K562 (cell line): ENCODE measurements at regions not wholly inside any gene's neighbourhood (a gene's known extent, or its start where the extent isn't known, plus 50 kb on each side); places are given as distances from the start of the nearest gene placed in this dataset.

ENCODE experiments used
- ATAC-seq: fragments of 200-7000 bp; cut with Tn5 transposase; 3 replicates; pipeline ENCODE4 v1.9.1; 2020; ENCODE audit warnings: moderate library complexity
- BruUV-seq: library from RNA; stranded (reverse); fragments of 400-500 nt; replicated peaks from 2 replicates; lab custom pipeline; 2021; lab: Mats Ljungman, UMichigan
- CTCF ChIA-PET: fragments of 300-600 bp; formaldehyde crosslinking; extraction: SDS; loops from one replicate; lab custom pipeline; 2021; ENCODE audit warnings: low intra/inter-chr PET ratio; lab: Yijun Ruan, JAX
- POLR2A ChIA-PET: fragments of 300-600, 350-650 bp; sonication (Branson Sonifier 250); formaldehyde crosslinking; extraction: SDS; loops from one replicate; lab custom pipeline; 2021; ENCODE audit warnings: antibody characterized with exemption, inconsistent platforms; lab: Yijun Ruan, JAX
- DNase-seq, 4 experiments: peaks; one replicate each; pipeline versions ENCODE4 v3.0.0 to v3.0.0-alpha.2; 2011 to 2018; ENCODE audit warnings: low spot score in 3 of 4, mixed read lengths in 3 of 4; ENCODE audit errors: extremely low read depth in 1 of 4
- FAIRE-seq: peaks from 2 replicates; lab custom pipeline; 2011; peaks lifted over from hg19 to GRCh38; lab: Jason Lieb, UNC
- H2AFZ ChIP-seq: 2 replicates; pipeline ENCODE4 v1.6.0; 2011; ENCODE audit warnings: low read depth, low read length, control low read depth, inconsistent platforms
- H3K27ac ChIP-seq: fragments of 200-600 bp; 3 replicates; pipeline ENCODE4 v1.8.0; 2011; ENCODE audit warnings: low read depth, mild to moderate bottlenecking, control low read depth, inconsistent platforms, low read length, moderate library complexity, mixed read lengths; ENCODE audit errors: extremely low read depth
- H3K27me3 ChIP-seq, 2 experiments: fragments of 300-600 bp in 1 of 2; 2 replicates in 1 of 2; 3 replicates in 1 of 2; pipeline versions ENCODE4 v1.6.0 to v1.8.0; 2011; ENCODE audit warnings: inconsistent platforms in 2 of 2, low read length in 2 of 2, mild to moderate bottlenecking in 1 of 2, mixed read lengths in 1 of 2, moderate library complexity in 1 of 2; ENCODE audit not compliant: control insufficient read depth in 2 of 2, insufficient read depth in 2 of 2
- H3K36me3 ChIP-seq: fragments of 300-600 bp; 3 replicates; pipeline ENCODE4 v1.8.0; 2011; ENCODE audit warnings: mild to moderate bottlenecking, low read length, inconsistent platforms; ENCODE audit not compliant: control insufficient read depth, insufficient read depth
- H3K4me1 ChIP-seq, 2 experiments: fragments of 200-600 bp in 1 of 2; replicated peaks in 1 of 2; 2 replicates in 1 of 2; 3 replicates in 1 of 2; pipeline versions ENCODE4 v1.5.1 to v1.8.0; 2011; ENCODE audit warnings: inconsistent platforms in 2 of 2, low read length in 2 of 2, mild to moderate bottlenecking in 1 of 2, mixed read lengths in 1 of 2, moderate library complexity in 1 of 2; ENCODE audit not compliant: control insufficient read depth in 2 of 2, insufficient read depth in 2 of 2
- H3K4me2 ChIP-seq: 2 replicates; pipeline ENCODE4 v1.6.1; 2011; ENCODE audit warnings: low read length, control low read depth, inconsistent platforms, mixed read lengths; ENCODE audit not compliant: insufficient read depth
- H3K4me3 ChIP-seq: fragments of 200-600 bp; sonication (generic), shearing (Covaris generic); 2 replicates; pipeline ENCODE4 v1.5.1; 2016; ENCODE audit warnings: control low read depth, inconsistent platforms
- H3K79me2 ChIP-seq: fragments of 200-600 bp; 3 replicates; pipeline ENCODE4 v1.8.0; 2011; ENCODE audit warnings: low read length, inconsistent platforms; ENCODE audit not compliant: control insufficient read depth, insufficient read depth
- H3K9ac ChIP-seq, 2 experiments: 2 replicates each; pipeline versions ENCODE4 v1.6.0 to v1.6.1; 2011; ENCODE audit warnings: low read depth in 2 of 2, low read length in 2 of 2, control low read depth in 1 of 2, inconsistent platforms in 1 of 2, mild to moderate bottlenecking in 1 of 2, mixed read lengths in 1 of 2; ENCODE audit not compliant: insufficient read depth in 1 of 2
- H3K9me1 ChIP-seq: one replicate; pipeline ENCODE4 v1.6.0; 2011; ENCODE audit warnings: inconsistent platforms, mild to moderate bottlenecking, low read length, moderate library complexity; ENCODE audit not compliant: control insufficient read depth, insufficient read depth
- H3K9me3 ChIP-seq: replicated peaks from 2 replicates; pipeline ENCODE4 v1.5.1; 2011; ENCODE audit warnings: low read depth, low read length, inconsistent platforms; ENCODE audit not compliant: control insufficient read depth, insufficient read depth
- H4K20me1 ChIP-seq: replicated peaks from 2 replicates; pipeline ENCODE4 v1.6.1; 2011; ENCODE audit warnings: low read length, inconsistent platforms, mixed read lengths; ENCODE audit not compliant: control insufficient read depth, insufficient read depth
- BCLAF1 ChIP-seq, 2 experiments: fragments of 450-650 bp in 1 of 2; IDR thresholded peaks; 2 replicates each; pipeline ENCODE4 v1.6.1; 2011 to 2017; ENCODE audit warnings: low read depth in 2 of 2, antibody characterized with exemption in 1 of 2, borderline replicate concordance in 1 of 2, low read length in 1 of 2, mild to moderate bottlenecking in 1 of 2, mixed read lengths in 1 of 2; ENCODE audit not compliant: control insufficient read depth in 1 of 2
- GATAD2A ChIP-seq: fragments of 450-650 bp; IDR thresholded peaks from 2 replicates; pipeline ENCODE4 v1.6.1; 2017
- NCOA4 ChIP-seq: fragments of 450-650 bp; IDR thresholded peaks from 2 replicates; pipeline ENCODE4 v1.6.1; 2018; ENCODE audit warnings: mild to moderate bottlenecking; ENCODE audit not compliant: partially characterized antibody
- ZNF609 ChIP-seq: sonication (generic); formaldehyde crosslinking; IDR thresholded peaks from 2 replicates; pipeline ENCODE4 v1.8.1; 2023; ENCODE audit warnings: missing genetic modification reagents, mild to moderate bottlenecking, borderline replicate concordance
- WGBS: fragments of 100-300 bp; shearing (Covaris generic); methylation state at CpG from one replicate; pipeline ENCODE4 v1.1.6; 2016; ENCODE audit warnings: low coverage, mixed read lengths; ENCODE audit not compliant: insufficient coverage; ENCODE audit errors: missing lambda C conversion rate; 5-methylcytosine and 5-hydroxymethylcytosine counted together
- in situ Hi-C: fragments of 300-500 bp; cut with MboI; formaldehyde crosslinking; loops from 4 replicates; pipeline ENCODE4 v1.15.0; 2018; ENCODE audit warnings: inconsistent platforms, mixed read lengths
- intact Hi-C: fragments of 100-400 bp; cut with micrococcal nuclease; formaldehyde crosslinking; loops from 2 replicates; pipeline ENCODE4 v1.14.2; 2022
- TF ChIP-seq, protein P1 (sequence below): fragments of 450-650 bp; IDR thresholded peaks from 2 replicates; pipeline ENCODE4 v1.6.1; 2018; ENCODE audit warnings: mild to moderate bottlenecking, low read depth; ENCODE audit not compliant: partially characterized antibody

GRCh38 chr16:54216268-54216667 is 70.3 kb downstream of the IRX3 start:
- Histone ChIP-seq H3K4me2 (no peak overlapping the region), H4K20me1 (no peaks in the 10 kb centered on the region), H3K79me2 (no peaks in the 10 kb centered on the region), H3K9ac (no peak overlapping the region), H3K27me3 (peaks cover 0 to 8% of the 10 kb centered on the region in 2 experiments; a peak in 2 of 5 replicates), H3K4me3 (no peak overlapping the region), H3K27ac (no peak overlapping the region), H2AFZ (no peak overlapping the region), H3K9me3 (no peaks in the 10 kb centered on the region), H3K4me1 (no peaks in the 10 kb centered on the region), H3K36me3 (no peaks in the 10 kb centered on the region), H3K9me1 (no peaks in the 10 kb centered on the region)
- 1% methylated on average over 9 of the region's 9 CpGs for WGBS
- ChIA-PET CTCF (no interaction called here), POLR2A (no interaction called here)
- ATAC-seq (no peak), DNase-seq (no peak), FAIRE-seq (no peak)
- in situ Hi-C loops (no loop called here), intact Hi-C loops (no loop called here)
- no TSS peak for BruUV-seq
- no peak for TF ChIP-seq BCLAF1 (IDR thresholded peaks at IDR 0.05; ENCODE audit: borderline replicate concordance in 1 of 2, control insufficient read depth in 1 of 2, low read depth in 2 of 2, low read length in 1 of 2)
- TF ChIP-seq NCOA4, result no peak
- TF ChIP-seq ZNF609 (CRISPR knock-in tag), result no peak
- no peak for TF ChIP-seq GATAD2A
- TF ChIP-seq, protein P1, sequence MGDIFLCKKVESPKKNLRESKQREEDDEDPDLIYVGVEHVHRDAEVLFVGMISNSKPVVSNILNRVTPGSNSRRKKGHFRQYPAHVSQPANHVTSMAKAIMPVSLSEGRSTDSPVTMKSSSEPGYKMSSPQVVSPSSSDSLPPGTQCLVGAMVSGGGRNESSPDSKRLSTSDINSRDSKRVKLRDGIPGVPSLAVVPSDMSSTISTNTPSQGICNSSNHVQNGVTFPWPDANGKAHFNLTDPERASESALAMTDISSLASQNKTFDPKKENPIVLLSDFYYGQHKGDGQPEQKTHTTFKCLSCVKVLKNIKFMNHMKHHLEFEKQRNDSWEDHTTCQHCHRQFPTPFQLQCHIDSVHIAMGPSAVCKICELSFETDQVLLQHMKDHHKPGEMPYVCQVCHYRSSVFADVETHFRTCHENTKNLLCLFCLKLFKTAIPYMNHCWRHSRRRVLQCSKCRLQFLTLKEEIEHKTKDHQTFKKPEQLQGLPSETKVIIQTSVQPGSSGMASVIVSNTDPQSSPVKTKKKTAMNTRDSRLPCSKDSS, result no peak
